Adrenal gland (tissue), 5 donors: ENCODE measurements at regions not wholly inside any gene's neighbourhood (a gene's known extent, or its start where the extent isn't known, plus 50 kb on each side); places are given as distances from the start of the nearest gene placed in this dataset.

ENCODE experiments used
- CTCF ChIP-seq, 6 experiments: fragments of 450-650 bp in 4 of 6; fragments of 200-600 bp in 2 of 6; sonication (generic) in 1 of 6; IDR thresholded peaks; 1 replicate in 5 of 6; 2 replicates in 1 of 6; pipeline versions ENCODE4 v1.5.1 to v1.8.0; 2016 to 2021; ENCODE audit warnings: antibody characterized with exemption in 6 of 6, mild to moderate bottlenecking in 2 of 6, moderate library complexity in 1 of 6
- POLR2A ChIP-seq, 2 donors: fragments of 450-650 bp; IDR thresholded peaks; one replicate each; pipeline ENCODE4 v1.6.1; 2017; ENCODE audit warnings: antibody characterized with exemption in 2 of 2, mild to moderate bottlenecking in 2 of 2, moderate library complexity in 1 of 2
- donor health status: DM: no; HTN: no; CAD: no.

DNA sequence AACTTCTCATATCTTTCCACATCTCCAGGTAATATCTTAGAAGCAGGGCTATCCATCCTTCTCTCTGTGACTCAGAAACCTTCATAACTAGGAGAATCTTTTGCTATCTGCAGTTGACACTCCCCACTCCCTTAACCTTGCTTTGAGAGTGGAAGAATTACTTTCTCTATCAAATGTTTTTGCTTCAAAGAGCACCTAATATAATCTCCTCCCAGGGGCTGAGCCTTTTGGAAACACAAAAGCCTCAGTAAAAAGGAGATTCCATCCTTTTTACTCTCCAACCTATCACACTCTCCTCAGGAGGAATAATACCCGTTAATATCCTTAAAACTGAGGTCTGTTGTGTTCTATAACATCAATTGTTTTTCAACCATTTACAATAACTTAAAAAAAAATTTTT lies 94.9 kb upstream of the DNAJC10 start:
- TF ChIP-seq CTCF (IDR thresholded peaks at IDR 0.05) (no peak), POLR2A (IDR thresholded peaks at IDR 0.05) (no peak)
